ENCODE measurements at regions not wholly inside any gene's neighbourhood (a gene's known extent, or its start where the extent isn't known, plus 50 kb on each side); places are given as distances from the start of the nearest gene placed in this dataset.

GRCh38 chr6:1035401-1035800, 276.5 kb upstream of the FOXQ1 start:
- TF ChIP-seq KAT7 (CRISPR knock-in tag; IDR thresholded peaks at IDR 0.05; ENCODE audit: borderline replicate concordance) (no peak), SP1 (CRISPR knock-in tag; conservative IDR thresholded peaks at IDR 0.05) (no peak), USF1 (CRISPR knock-in tag; IDR thresholded peaks at IDR 0.05) (no peak), CTCF (IDR thresholded peaks at IDR 0.05) (no peak), MAX (CRISPR knock-in tag; IDR thresholded peaks at IDR 0.05) (no peak), ZSCAN18 (CRISPR knock-in tag; IDR thresholded peaks at IDR 0.05) (no peak)
